Loucy (cell line): ENCODE measurements at regions not wholly inside any gene's neighbourhood (a gene's known extent, or its start where the extent isn't known, plus 50 kb on each side); places are given as distances from the start of the nearest gene placed in this dataset.

Source experiments
- CTCF ChIP-seq: fragments of 200-600 bp; sonication (generic); conservative IDR thresholded peaks from 2 replicates; pipeline ENCODE4 v1.5.1; 2014; ENCODE audit warnings: mild to moderate bottlenecking, antibody characterized with exemption, low read length
- EZH2phosphoT487 ChIP-seq: fragments of 200-600 bp; IDR thresholded peaks from 2 replicates; pipeline ENCODE4 v1.6.1; 2018; ENCODE audit warnings: antibody characterized with exemption, mild to moderate bottlenecking, moderate library complexity, borderline replicate concordance

- TF ChIP-seq CTCF (no peak), EZH2phosphoT487 (no peak)
Observed at GRCh38 chr13:76600081-76600480, 286.1 kb downstream of the KCTD12 start.
